ENCODE measurements at regions not wholly inside any gene's neighbourhood (a gene's known extent, or its start where the extent isn't known, plus 50 kb on each side); places are given as distances from the start of the nearest gene placed in this dataset.

DNA sequence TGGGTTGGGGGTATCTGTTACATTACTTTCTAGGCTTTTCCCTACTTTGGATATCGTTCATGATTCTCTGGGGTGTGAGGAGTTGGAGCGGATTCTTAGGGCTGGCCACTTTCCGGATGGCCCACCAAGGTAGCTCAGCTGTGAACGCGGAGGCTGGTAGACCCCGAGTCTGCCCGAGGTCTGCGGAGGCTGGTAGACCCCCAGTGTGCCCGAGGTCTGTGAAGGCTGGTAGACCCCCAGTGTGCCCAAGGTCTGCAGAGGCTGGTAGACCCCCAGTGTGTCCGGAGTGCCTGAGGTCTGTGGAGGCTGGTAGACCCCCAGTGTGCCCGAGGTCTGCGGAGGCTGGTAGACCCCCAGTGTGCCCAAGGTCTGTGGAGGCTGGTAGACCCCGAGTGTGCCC lies 99.2 kb upstream of the ZNF469 start:
- Histone ChIP-seq H3K4me1 (ENCODE audit: low read length) (no peaks in the 10 kb centered on the region), H3K4me3 (ENCODE audit: low read length) (no peak overlapping the region), H4K20me1 (ENCODE audit: insufficient read depth, low read length) (no peaks in the 10 kb centered on the region), H3K9me3 (ENCODE audit: insufficient read depth, low read length) (peaks cover 14% of the 10 kb centered on the region; the same call in 1 of the 2 replicates), H3K4me2 (ENCODE audit: low read length) (no peak overlapping the region), H3K27ac (ENCODE audit: low read length) (no peak overlapping the region), H3K36me3 (replicated peaks; ENCODE audit: low read depth, low read length) (no peaks in the 10 kb centered on the region), H2AFZ (ENCODE audit: low read depth, low read length) (no peak overlapping the region), H3K27me3 (ENCODE audit: low read depth, low read length) (no peaks in the 10 kb centered on the region), H3K9ac (ENCODE audit: low read length) (no peak overlapping the region), H3K79me2 (ENCODE audit: low read length) (no peaks in the 10 kb centered on the region)
- no peak for TF ChIP-seq EZH2phosphoT487 (IDR thresholded peaks at IDR 0.05; ENCODE audit: low read depth)
- TF ChIP-seq, protein P1, sequence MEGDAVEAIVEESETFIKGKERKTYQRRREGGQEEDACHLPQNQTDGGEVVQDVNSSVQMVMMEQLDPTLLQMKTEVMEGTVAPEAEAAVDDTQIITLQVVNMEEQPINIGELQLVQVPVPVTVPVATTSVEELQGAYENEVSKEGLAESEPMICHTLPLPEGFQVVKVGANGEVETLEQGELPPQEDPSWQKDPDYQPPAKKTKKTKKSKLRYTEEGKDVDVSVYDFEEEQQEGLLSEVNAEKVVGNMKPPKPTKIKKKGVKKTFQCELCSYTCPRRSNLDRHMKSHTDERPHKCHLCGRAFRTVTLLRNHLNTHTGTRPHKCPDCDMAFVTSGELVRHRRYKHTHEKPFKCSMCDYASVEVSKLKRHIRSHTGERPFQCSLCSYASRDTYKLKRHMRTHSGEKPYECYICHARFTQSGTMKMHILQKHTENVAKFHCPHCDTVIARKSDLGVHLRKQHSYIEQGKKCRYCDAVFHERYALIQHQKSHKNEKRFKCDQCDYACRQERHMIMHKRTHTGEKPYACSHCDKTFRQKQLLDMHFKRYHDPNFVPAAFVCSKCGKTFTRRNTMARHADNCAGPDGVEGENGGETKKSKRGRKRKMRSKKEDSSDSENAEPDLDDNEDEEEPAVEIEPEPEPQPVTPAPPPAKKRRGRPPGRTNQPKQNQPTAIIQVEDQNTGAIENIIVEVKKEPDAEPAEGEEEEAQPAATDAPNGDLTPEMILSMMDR (IDR thresholded peaks at IDR 0.05; ENCODE audit: low read depth, low read length) = no peak

DNA sequence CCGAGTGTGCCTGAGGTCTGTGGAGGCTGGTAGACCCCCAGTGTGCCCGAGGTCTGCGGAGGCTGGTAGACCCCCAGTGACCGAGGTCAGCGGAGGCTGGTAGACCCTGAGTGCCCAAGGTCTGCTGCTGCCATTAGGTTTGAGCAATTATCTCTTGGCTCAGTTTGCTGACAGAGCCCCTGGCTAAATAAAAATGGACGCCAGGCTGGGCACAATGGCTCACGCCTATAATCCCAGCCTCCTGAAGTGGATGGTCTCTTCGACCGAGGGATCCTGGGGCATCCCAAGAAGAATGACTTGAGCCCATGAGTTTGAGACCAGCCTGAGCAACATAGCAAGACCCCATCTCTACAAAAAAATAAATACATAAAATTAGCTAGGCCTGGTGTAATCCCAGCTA lies 98.7 kb upstream of the ZNF469 start:
- Histone ChIP-seq H3K9ac (ENCODE audit: low read length) (no peak overlapping the region), H3K4me2 (ENCODE audit: low read length) (no peak overlapping the region), H3K9me3 (ENCODE audit: insufficient read depth, low read length) (peaks cover 15% of the 10 kb centered on the region; the same call in 1 of the 2 replicates), H4K20me1 (ENCODE audit: insufficient read depth, low read length) (no peaks in the 10 kb centered on the region), H3K36me3 (replicated peaks; ENCODE audit: low read depth, low read length) (no peaks in the 10 kb centered on the region), H3K79me2 (ENCODE audit: low read length) (no peaks in the 10 kb centered on the region), H3K4me3 (ENCODE audit: low read length) (no peak overlapping the region), H3K27me3 (ENCODE audit: low read depth, low read length) (no peaks in the 10 kb centered on the region), H2AFZ (ENCODE audit: low read depth, low read length) (no peak overlapping the region), H3K27ac (ENCODE audit: low read length) (no peak overlapping the region), H3K4me1 (ENCODE audit: low read length) (no peaks in the 10 kb centered on the region)
- no peak for TF ChIP-seq EZH2phosphoT487 (IDR thresholded peaks at IDR 0.05; ENCODE audit: low read depth)
- TF ChIP-seq, protein P1 (IDR thresholded peaks at IDR 0.05; ENCODE audit: low read depth, low read length) = no peak

DNA sequence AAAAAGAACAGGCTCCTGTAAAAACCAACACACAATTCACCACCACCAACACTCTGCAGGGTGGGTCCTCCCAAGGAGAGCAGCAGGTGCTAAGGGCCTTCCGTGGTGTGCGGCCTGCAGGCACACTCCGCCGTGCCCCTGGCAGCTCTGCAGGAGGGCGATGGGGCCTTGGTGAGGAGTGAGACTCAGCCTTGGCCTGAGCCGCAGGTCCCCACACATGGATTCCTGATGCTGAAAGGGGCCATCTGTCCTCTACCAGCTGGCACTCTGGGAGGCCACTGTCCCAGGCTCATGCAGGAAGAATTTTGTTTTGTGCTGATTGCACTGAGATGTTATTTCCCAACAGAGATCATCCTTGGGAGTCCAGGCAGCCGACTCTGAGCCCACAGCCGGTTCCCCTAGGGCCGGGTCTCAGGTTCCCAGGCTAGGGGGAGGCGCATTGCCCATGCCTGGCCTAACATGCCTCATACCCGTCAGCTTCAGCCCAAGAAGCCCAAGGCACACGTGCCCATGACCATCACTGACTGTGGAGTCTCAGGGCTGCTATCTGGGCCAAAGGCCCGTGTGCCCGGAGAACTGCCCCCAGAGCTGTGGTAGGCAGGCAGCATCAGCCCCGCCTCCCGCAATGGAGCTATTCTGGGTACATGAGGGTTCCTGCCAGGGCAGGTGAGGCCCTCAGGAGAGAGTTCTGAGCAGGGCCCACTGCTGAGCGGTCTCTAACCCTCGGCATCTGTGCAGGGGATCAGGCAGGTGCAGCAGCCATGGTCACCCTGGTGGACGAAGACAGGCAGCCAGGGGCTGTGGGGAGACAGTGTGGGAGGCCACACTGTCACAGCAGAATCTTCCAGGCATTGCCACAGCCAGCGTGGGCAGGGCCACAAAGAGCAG lies 97.9 kb upstream of the ZNF469 start:
- peaks cover 15% of the 10 kb centered on the region; the same call in 1 of the 2 replicates for H3K9me3 ChIP-seq (ENCODE audit: insufficient read depth, low read length)
- no peak overlapping the region for H2AFZ ChIP-seq (ENCODE audit: low read depth, low read length)
- no peaks in the 10 kb centered on the region for H3K36me3 ChIP-seq (replicated peaks; ENCODE audit: low read depth, low read length)
- no peak overlapping the region for H3K4me2 ChIP-seq (ENCODE audit: low read length)
- H3K4me3 ChIP-seq (ENCODE audit: low read length) = no peak overlapping the region
- H3K27me3 ChIP-seq (ENCODE audit: low read depth, low read length) = no peaks in the 10 kb centered on the region
- H3K4me1 ChIP-seq (ENCODE audit: low read length) = no peaks in the 10 kb centered on the region
- no peaks in the 10 kb centered on the region for H4K20me1 ChIP-seq (ENCODE audit: insufficient read depth, low read length)
- TF ChIP-seq, protein P1 (IDR thresholded peaks at IDR 0.05; ENCODE audit: low read depth, low read length) = no peak
- no peak for TF ChIP-seq EZH2phosphoT487 (IDR thresholded peaks at IDR 0.05; ENCODE audit: low read depth)
- no peak overlapping the region for H3K27ac ChIP-seq (ENCODE audit: low read length)
- H3K9ac ChIP-seq (ENCODE audit: low read length) = no peak overlapping the region
- no peaks in the 10 kb centered on the region for H3K79me2 ChIP-seq (ENCODE audit: low read length)

DNA sequence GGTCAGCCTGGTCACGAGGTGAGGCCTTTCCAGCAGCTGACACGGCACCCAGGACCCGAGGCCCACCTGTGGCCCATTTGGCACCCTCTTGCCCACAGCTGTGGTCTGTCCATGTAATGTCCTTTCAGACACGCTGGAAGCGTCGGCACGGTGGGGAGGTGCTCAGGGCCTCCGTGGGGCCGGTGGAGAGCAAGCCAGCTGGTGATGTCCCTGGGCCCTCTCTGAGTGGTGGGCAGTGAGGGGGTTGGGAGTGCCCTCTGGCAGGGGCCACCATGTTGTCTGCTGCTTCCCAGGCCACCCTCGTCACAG lies 97.3 kb upstream of the ZNF469 start:
- H3K36me3 ChIP-seq (replicated peaks; ENCODE audit: low read depth, low read length) = no peaks in the 10 kb centered on the region
- no peak overlapping the region for H3K4me2 ChIP-seq (ENCODE audit: low read length)
- H4K20me1 ChIP-seq (ENCODE audit: insufficient read depth, low read length) = no peaks in the 10 kb centered on the region
- no peak overlapping the region for H3K9ac ChIP-seq (ENCODE audit: low read length)
- no peaks in the 10 kb centered on the region for H3K79me2 ChIP-seq (ENCODE audit: low read length)
- H3K4me1 ChIP-seq (ENCODE audit: low read length) = no peaks in the 10 kb centered on the region
- no peaks in the 10 kb centered on the region for H3K27me3 ChIP-seq (ENCODE audit: low read depth, low read length)
- H2AFZ ChIP-seq (ENCODE audit: low read depth, low read length) = no peak overlapping the region
- H3K4me3 ChIP-seq (ENCODE audit: low read length) = no peak overlapping the region
- no peak overlapping the region for H3K27ac ChIP-seq (ENCODE audit: low read length)
- H3K9me3 ChIP-seq (ENCODE audit: insufficient read depth, low read length) = peaks cover 15% of the 10 kb centered on the region; the same call in 1 of the 2 replicates
- TF ChIP-seq, protein P1 (IDR thresholded peaks at IDR 0.05; ENCODE audit: low read depth, low read length) = no peak
- no peak for TF ChIP-seq EZH2phosphoT487 (IDR thresholded peaks at IDR 0.05; ENCODE audit: low read depth)
